ENCODE measurements at regions not wholly inside any gene's neighbourhood (a gene's known extent, or its start where the extent isn't known, plus 50 kb on each side); places are given as distances from the start of the nearest gene placed in this dataset.

DNA sequence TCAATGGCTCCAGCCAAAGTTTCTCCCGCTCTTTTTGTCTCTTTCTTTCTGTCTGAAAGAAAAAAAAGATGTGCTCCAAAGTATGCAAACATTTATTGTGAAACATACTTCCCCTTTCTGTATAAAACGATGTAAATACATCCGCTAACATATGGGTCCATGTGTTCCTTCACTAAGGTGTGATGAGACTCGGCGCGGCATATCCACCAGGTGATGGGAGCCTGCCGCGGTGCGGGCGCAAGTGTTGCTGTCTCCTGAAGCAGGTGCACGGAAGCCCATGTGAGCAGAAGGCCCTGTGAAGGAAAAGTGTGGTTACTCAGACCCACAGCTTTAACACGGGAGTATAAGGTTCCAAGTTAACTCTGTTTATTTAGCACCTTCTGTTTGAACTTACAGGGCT is 466.6 kb upstream of the C1orf87 start:
- TF ChIP-seq, protein P1, sequence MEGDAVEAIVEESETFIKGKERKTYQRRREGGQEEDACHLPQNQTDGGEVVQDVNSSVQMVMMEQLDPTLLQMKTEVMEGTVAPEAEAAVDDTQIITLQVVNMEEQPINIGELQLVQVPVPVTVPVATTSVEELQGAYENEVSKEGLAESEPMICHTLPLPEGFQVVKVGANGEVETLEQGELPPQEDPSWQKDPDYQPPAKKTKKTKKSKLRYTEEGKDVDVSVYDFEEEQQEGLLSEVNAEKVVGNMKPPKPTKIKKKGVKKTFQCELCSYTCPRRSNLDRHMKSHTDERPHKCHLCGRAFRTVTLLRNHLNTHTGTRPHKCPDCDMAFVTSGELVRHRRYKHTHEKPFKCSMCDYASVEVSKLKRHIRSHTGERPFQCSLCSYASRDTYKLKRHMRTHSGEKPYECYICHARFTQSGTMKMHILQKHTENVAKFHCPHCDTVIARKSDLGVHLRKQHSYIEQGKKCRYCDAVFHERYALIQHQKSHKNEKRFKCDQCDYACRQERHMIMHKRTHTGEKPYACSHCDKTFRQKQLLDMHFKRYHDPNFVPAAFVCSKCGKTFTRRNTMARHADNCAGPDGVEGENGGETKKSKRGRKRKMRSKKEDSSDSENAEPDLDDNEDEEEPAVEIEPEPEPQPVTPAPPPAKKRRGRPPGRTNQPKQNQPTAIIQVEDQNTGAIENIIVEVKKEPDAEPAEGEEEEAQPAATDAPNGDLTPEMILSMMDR (IDR thresholded peaks at IDR 0.05; ENCODE audit: extremely low read depth, missing control alignments), result no peak
- no peak for DNase-seq (ENCODE audit: low spot score)

DNA sequence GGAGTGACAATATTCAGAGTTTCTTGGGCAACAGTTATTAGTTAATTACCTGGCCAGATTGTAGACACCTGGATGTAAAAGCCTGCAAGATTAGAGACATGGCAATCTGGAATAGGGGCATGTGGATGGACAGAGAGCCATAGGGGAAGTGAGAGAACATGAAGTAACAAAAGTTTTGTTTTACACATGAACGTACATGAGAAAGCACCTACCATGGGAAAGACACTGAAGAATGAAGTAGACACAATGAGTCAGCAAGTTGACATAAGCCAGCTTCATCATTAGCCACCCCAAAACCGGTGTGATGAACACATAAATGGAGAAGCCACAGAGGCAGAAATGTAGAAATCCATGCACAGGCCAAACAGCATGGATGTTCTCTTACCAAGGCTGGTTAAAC is 462.1 kb upstream of the C1orf87 start:
- DNase-seq (ENCODE audit: low spot score), result no peak
- TF ChIP-seq, protein P1 (IDR thresholded peaks at IDR 0.05; ENCODE audit: extremely low read depth, missing control alignments), result no peak

DNA sequence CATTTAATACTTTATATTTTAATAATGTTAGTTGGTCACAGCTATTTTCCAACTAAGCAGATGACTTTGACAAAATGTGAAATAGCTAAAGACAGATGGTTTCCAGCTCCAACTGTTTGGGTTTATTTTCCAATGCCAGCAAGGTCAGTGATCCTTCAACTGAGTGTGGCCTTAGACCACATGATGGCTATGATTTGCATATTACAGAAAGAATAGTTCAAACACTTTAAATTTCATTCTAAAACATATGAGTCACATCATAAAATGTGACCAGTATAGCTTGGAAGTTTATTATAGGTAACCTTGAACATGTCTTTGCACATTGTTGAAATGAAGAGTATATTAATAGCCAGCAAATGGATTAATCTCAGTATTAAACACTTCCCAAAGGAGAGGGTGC is 454.0 kb upstream of the C1orf87 start:
- DNase-seq (ENCODE audit: low spot score), result no peak
- TF ChIP-seq, protein P1 (IDR thresholded peaks at IDR 0.05; ENCODE audit: extremely low read depth, missing control alignments), result no peak

DNA sequence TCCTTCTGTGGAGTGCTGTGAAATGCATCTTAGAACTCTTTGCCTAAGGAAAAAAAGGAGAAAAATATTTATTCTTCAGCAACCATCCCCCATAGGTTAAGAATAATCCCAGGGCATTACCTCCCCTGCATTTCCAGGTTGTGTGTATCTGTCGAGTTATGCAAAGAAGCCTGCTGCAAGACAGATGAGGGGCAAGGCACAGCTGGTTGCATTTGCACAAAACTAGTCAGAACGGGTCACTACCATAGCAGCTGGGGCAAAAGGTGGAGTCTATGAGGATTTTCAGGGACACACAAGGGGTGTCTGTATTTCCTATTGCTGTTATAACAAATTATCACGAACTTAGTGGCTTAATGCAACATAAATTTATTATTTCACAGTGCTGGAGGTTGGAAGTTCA is 443.4 kb upstream of the C1orf87 start:
- no peak for DNase-seq (ENCODE audit: low spot score)
- TF ChIP-seq, protein P1 (IDR thresholded peaks at IDR 0.05; ENCODE audit: extremely low read depth, missing control alignments), result no peak

DNA sequence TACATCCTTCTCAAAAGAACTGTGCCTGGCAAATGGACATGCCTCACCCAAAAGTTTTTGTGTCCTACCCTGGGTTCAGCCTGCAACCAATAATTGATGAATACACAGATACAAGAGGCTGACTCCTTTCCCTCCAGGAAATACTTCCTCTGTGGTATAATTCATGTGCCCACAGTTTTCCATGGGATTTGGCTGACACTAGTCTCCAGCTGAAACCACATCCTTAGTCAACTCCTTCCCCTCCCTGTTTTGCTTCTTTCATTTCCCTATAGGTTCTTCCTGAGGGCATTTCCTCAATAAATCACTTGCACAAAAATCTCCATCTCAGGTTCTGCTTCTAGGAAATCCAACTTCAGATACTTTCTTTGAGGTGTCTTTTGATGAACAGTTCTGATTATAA is 436.6 kb upstream of the C1orf87 start:
- TF ChIP-seq, protein P1 (IDR thresholded peaks at IDR 0.05; ENCODE audit: extremely low read depth, missing control alignments), result no peak
- DNase-seq (ENCODE audit: low spot score), result no peak

DNA sequence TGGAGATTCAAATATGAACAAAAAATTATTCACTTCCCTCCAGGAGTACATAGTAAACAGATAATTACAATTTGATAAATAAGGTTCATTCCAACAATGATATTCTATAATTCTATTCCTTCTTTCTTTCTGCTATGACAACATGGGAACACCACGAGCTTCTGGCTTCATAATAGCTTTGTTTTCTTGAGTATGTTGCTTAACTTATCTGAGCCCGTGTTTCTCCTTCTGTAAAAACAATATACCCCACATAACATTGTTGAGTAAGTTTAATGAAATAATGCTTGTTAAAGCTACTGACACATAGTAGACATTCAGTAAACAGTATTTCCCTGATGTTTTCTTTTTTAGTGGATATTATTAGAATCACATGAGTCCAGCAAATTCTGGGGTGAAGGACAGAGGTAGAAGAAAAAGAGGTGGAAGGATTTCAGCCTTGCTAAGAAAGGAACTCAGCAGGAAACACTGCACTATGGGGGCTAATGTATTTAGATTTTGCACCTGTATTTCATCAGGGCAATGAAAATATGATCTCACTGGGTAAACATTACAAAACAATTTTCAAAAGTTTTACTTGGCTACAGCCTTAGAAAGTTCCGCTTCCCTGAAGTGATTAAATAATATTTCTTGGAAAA is 430.8 kb upstream of the C1orf87 start:
- TF ChIP-seq, protein P1 (IDR thresholded peaks at IDR 0.05; ENCODE audit: extremely low read depth, missing control alignments), result no peak
- DNase-seq (ENCODE audit: low spot score), result no peak

DNA sequence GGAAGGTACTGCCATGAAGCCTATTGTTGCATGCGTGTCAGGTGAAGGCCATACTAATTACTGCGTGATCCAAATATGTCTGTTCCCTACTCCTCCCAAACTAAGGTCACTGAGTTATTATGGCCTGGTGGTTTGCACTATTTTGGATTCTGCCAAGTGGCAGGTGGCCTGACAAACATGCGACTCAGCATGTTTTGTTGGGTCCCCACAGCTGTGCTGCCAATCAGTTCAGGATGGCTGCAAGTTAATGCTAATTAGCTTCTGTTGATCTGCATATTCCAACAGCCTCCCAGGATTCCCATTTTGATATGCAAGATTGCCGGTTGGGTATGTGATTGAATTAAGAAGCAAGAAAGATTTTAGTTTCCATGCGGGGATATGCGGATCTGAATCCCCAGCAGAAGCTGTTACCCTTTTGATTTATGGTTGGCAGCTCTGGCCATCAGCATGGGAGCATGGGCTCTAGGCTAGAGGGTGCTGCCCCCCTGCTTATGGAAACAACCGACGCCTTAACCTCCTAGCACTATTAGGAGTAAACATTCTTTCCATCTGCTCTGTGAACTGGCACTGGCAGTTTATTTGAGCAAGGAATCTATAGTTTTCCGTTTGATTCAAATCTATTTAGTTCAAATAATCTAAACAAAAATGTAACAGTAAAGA is 429.8 kb upstream of the C1orf87 start:
- TF ChIP-seq, protein P1 (IDR thresholded peaks at IDR 0.05; ENCODE audit: extremely low read depth, missing control alignments), result no peak
- DNase-seq (ENCODE audit: low spot score), result no peak
